ENCODE measurements at regions not wholly inside any gene's neighbourhood (a gene's known extent, or its start where the extent isn't known, plus 50 kb on each side); places are given as distances from the start of the nearest gene placed in this dataset.

DNA sequence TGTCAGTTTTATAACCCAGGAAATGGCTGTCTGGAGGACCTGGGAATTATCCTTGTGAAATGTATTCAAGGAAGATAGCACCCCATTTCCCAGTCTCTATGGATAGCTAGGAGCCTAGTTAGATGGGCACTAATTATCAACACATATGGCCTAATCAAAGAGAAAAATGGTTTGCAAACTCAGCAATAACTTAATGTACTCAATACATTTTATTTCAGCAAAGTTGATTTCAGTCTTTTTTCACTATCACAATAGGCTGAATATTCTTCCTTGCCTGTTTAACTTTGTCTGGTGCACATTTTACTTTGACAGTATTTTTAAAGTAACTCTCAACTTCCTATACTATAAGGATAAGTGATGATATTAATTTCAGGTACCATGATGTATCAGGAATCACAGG is 756.3 kb downstream of the CCDC85A start:
- Histone ChIP-seq H3K4me1 (ENCODE audit: control insufficient read depth, insufficient read depth, low read length) (no peaks in the 10 kb centered on the region), H3K9me3 (ENCODE audit: control insufficient read depth, insufficient read depth, low read depth, low read length) (no peaks in the 10 kb centered on the region), H3K4me3 (ENCODE audit: low read depth in 2 of 2, low read length in 2 of 2) (no peak overlapping the region), H3K27me3 (ENCODE audit: control insufficient read depth, insufficient read depth, low read length) (no peaks in the 10 kb centered on the region), H3K27ac (ENCODE audit: low read length) (no peak overlapping the region), H3K36me3 (ENCODE audit: control insufficient read depth, insufficient read depth, low read length) (no peaks in the 10 kb centered on the region)
- intact Hi-C loops (cut with micrococcal nuclease; ENCODE audit: unreplicated experiment): no loop called here
- ChIA-PET CTCF (no interaction called here), POLR2A (no interaction called here)
- in situ Hi-C loops (cut with HindIII; ENCODE audit: low pct_unique_long_range_greater_than_20kb, low sequenced_read_pairs): no loop called here
- DNase-seq (ENCODE audit: low read depth, low spot score): no peak
- no peak for TF ChIP-seq TCF7L2 (IDR thresholded peaks at IDR 0.05; ENCODE audit: low read depth, low read length)
- no peak for TF ChIP-seq POLR2AphosphoS5 (IDR thresholded peaks at IDR 0.05; ENCODE audit: low read depth, low read length)
- TF ChIP-seq CTCF (IDR thresholded peaks at IDR 0.05): no peak
- no peak for TF ChIP-seq SIN3A (IDR thresholded peaks at IDR 0.05; ENCODE audit: borderline replicate concordance, insufficient read depth, low read depth, low read length)
- TF ChIP-seq REST (IDR thresholded peaks at IDR 0.05; ENCODE audit: insufficient read depth in 1 of 2, low read depth in 2 of 2, low read length in 1 of 2): no peak
- no TSS peak for BruUV-seq (replicated peaks)
- ATAC-seq: no peak

- Histone ChIP-seq H3K4me3 (ENCODE audit: low read depth in 2 of 2, low read length in 2 of 2) (no peak overlapping the region), H3K27ac (ENCODE audit: low read length) (no peak overlapping the region), H3K27me3 (ENCODE audit: control insufficient read depth, insufficient read depth, low read length) (no peaks in the 10 kb centered on the region), H3K36me3 (ENCODE audit: control insufficient read depth, insufficient read depth, low read length) (no peaks in the 10 kb centered on the region), H3K9me3 (ENCODE audit: control insufficient read depth, insufficient read depth, low read depth, low read length) (no peaks in the 10 kb centered on the region), H3K4me1 (ENCODE audit: control insufficient read depth, insufficient read depth, low read length) (no peaks in the 10 kb centered on the region)
- no TSS peak for BruUV-seq (replicated peaks)
- ATAC-seq (no peak), DNase-seq (ENCODE audit: low read depth, low spot score) (no peak)
- POLR2A ChIA-PET: no interaction called here
- in situ Hi-C loops (cut with HindIII; ENCODE audit: low pct_unique_long_range_greater_than_20kb, low sequenced_read_pairs) (no loop called here), intact Hi-C loops (cut with micrococcal nuclease; ENCODE audit: unreplicated experiment) (no loop called here)
- TF ChIP-seq TCF7L2 (IDR thresholded peaks at IDR 0.05; ENCODE audit: low read depth, low read length): no peak
- no peak for TF ChIP-seq SIN3A (IDR thresholded peaks at IDR 0.05; ENCODE audit: borderline replicate concordance, insufficient read depth, low read depth, low read length)
- no peak for TF ChIP-seq POLR2AphosphoS5 (IDR thresholded peaks at IDR 0.05; ENCODE audit: low read depth, low read length)
- TF ChIP-seq CTCF (IDR thresholded peaks at IDR 0.05): no peak
- no peak for TF ChIP-seq REST (IDR thresholded peaks at IDR 0.05; ENCODE audit: insufficient read depth in 1 of 2, low read depth in 2 of 2, low read length in 1 of 2)
- CTCF ChIA-PET: no interaction called here
These were observed 769.1 kb downstream of the CCDC85A start for GRCh38 chr2:56952871-56953270.

Data from Panc1 (cell line).